Activated CD4-positive, CD25-positive, alpha-beta regulatory T cell (primary cell): ENCODE measurements at regions not wholly inside any gene's neighbourhood (a gene's known extent, or its start where the extent isn't known, plus 50 kb on each side); places are given as distances from the start of the nearest gene placed in this dataset.

ENCODE experiments used
- DNase-seq, 4 experiments: peaks; one replicate each; lab custom pipeline; 2025; lab: John Stamatoyannopoulos, UW

GRCh38 chr14:48874711-48875110, 711.5 kb downstream of the RPS29 start:
- no peak for DNase-seq

GRCh38 chr14:48857366-48857765, 728.8 kb downstream of the RPS29 start:
- no peak for DNase-seq

- no peak for DNase-seq
These were observed 733.0 kb downstream of the RPS29 start for GRCh38 chr14:48853159-48853558.

GRCh38 chr14:48849741-48850322, 736.3 kb downstream of the RPS29 start:
- DNase-seq = no peak

GRCh38 chr14:48842785-48843184, 743.4 kb downstream of the RPS29 start:
- DNase-seq = no peak

- no peak for DNase-seq
These were observed 760.1 kb downstream of the RPS29 start for GRCh38 chr14:48826058-48826457.

- no peak for DNase-seq
These were observed 771.6 kb downstream of the RPS29 start for GRCh38 chr14:48814562-48814961.

GRCh38 chr14:48805315-48805714, 780.9 kb downstream of the RPS29 start:
- no peak for DNase-seq

GRCh38 chr14:48792376-48793024, 793.7 kb downstream of the RPS29 start:
- DNase-seq = no peak

- DNase-seq = no peak
These were observed 797.4 kb downstream of the RPS29 start for GRCh38 chr14:48788771-48789170.

GRCh38 chr14:48786498-48786897, 799.7 kb downstream of the RPS29 start:
- no peak for DNase-seq

- DNase-seq = no peak
These were observed 814.5 kb downstream of the RPS29 start for GRCh38 chr14:48771717-48772116.

GRCh38 chr14:48751293-48751692, 834.9 kb downstream of the RPS29 start:
- no peak for DNase-seq

- no peak for DNase-seq
These were observed 838.0 kb downstream of the RPS29 start for GRCh38 chr14:48748151-48748675.

GRCh38 chr14:48747561-48748089, 838.6 kb downstream of the RPS29 start:
- no peak for DNase-seq

GRCh38 chr14:48744202-48744601, 842.0 kb downstream of the RPS29 start:
- no peak for DNase-seq

GRCh38 chr14:48738186-48738925, 847.8 kb downstream of the RPS29 start:
- DNase-seq = no peak

GRCh38 chr14:48735607-48736006, 850.6 kb downstream of the RPS29 start:
- no peak for DNase-seq

GRCh38 chr14:48731260-48731659, 854.9 kb downstream of the RPS29 start:
- DNase-seq = no peak

GRCh38 chr14:48726080-48726642, 860.0 kb downstream of the RPS29 start:
- no peak for DNase-seq

- no peak for DNase-seq
These were observed 861.0 kb downstream of the RPS29 start for GRCh38 chr14:48725051-48725734.
